GM23338 (cell line): ENCODE measurements at regions not wholly inside any gene's neighbourhood (a gene's known extent, or its start where the extent isn't known, plus 50 kb on each side); places are given as distances from the start of the nearest gene placed in this dataset.
A peak's percentile ranks its signal among the peaks of the same experiment; 100 is the strongest.

Experiments used
- ATAC-seq: fragments of 200-7000 bp; cut with Tn5 transposase; 3 replicates; pipeline ENCODE4 v1.9.1; 2020
- DNase-seq: peaks from one replicate; pipeline ENCODE4 v3.0.0-alpha.2; 2015; ENCODE audit warnings: low spot score
- H2AFZ ChIP-seq: fragments of 200-600 bp; sonication (generic); 2 replicates; pipeline ENCODE4 v1.8.0; 2016; ENCODE audit warnings: antibody characterized with exemption, mild to moderate bottlenecking, moderate library complexity
- H3F3A ChIP-seq: fragments of 200-600 bp; sonication (generic); replicated peaks from 2 replicates; pipeline ENCODE4 v1.8.0; 2017; ENCODE audit warnings: antibody characterized with exemption, mixed run types, low read depth
- H3K27ac ChIP-seq: fragments of 200-600 bp; sonication (generic); 2 replicates; pipeline ENCODE4 v1.6.1; 2016; ENCODE audit warnings: low read depth
- H3K27me3 ChIP-seq: fragments of 200-600 bp; sonication (generic); 2 replicates; pipeline ENCODE4 v1.8.0; 2016; ENCODE audit warnings: mild to moderate bottlenecking, mixed run types, moderate library complexity; ENCODE audit not compliant: insufficient read depth
- H3K36me3 ChIP-seq: fragments of 200-600 bp; sonication (generic); 2 replicates; pipeline ENCODE4 v1.8.0; 2016; ENCODE audit warnings: mild to moderate bottlenecking; ENCODE audit not compliant: insufficient read depth
- H3K4me1 ChIP-seq: fragments of 200-600 bp; sonication (generic); 2 replicates; pipeline ENCODE4 v1.8.0; 2016; ENCODE audit warnings: mild to moderate bottlenecking, moderate library complexity; ENCODE audit not compliant: insufficient read depth
- H3K4me2 ChIP-seq: fragments of 200-600 bp; sonication (generic); 2 replicates; pipeline ENCODE4 v1.7.1; 2017; ENCODE audit warnings: mixed run types
- H3K4me3 ChIP-seq: fragments of 200-600 bp; sonication (generic); 2 replicates; pipeline ENCODE4 v1.6.1; 2016; ENCODE audit warnings: mixed run types
- H3K79me2 ChIP-seq: fragments of 200-600 bp; sonication (generic); replicated peaks from 2 replicates; pipeline ENCODE4 v1.8.0; 2017; ENCODE audit warnings: mild to moderate bottlenecking; ENCODE audit not compliant: insufficient read depth
- H3K9me2 ChIP-seq: fragments of 200-600 bp; sonication (generic); 2 replicates; pipeline ENCODE4 v1.8.0; 2017; ENCODE audit not compliant: insufficient read depth
- H4K20me1 ChIP-seq: fragments of 200-600 bp; sonication (generic); replicated peaks from 2 replicates; pipeline ENCODE4 v1.8.0; 2017; ENCODE audit warnings: mild to moderate bottlenecking; ENCODE audit not compliant: insufficient read depth
- H3K27ac Mint-ChIP-seq: 2 replicates; pipeline ENCODE4 v1.8.0; 2020; ENCODE audit warnings: inconsistent platforms, mild to moderate bottlenecking, moderate library complexity, mixed read lengths
- H3K27me3 Mint-ChIP-seq: 3 replicates; pipeline ENCODE4 v1.8.0; 2022; ENCODE audit warnings: low read depth, mild to moderate bottlenecking, moderate library complexity, mixed read lengths, inconsistent platforms; ENCODE audit not compliant: insufficient read depth, poor library complexity
- H3K36me3 Mint-ChIP-seq: 3 replicates; pipeline ENCODE4 v1.8.0; 2021; ENCODE audit warnings: low read depth, mild to moderate bottlenecking, inconsistent platforms, moderate library complexity, mixed read lengths
- H3K4me1 Mint-ChIP-seq: 3 replicates; pipeline ENCODE4 v1.8.0; 2020; ENCODE audit warnings: mild to moderate bottlenecking, inconsistent platforms, mixed read lengths
- H3K4me3 Mint-ChIP-seq: 3 replicates; pipeline ENCODE4 v1.8.0; 2021; ENCODE audit warnings: moderate library complexity, mild to moderate bottlenecking, inconsistent platforms, mixed read lengths
- H3K9me3 Mint-ChIP-seq: 3 replicates; pipeline ENCODE4 v1.8.0; 2020; ENCODE audit warnings: moderate library complexity, mild to moderate bottlenecking, inconsistent platforms, mixed read lengths
- CTCF ChIP-seq, 2 experiments: fragments of 200-600 bp in 1 of 2; sonication (generic) in 1 of 2; conservative IDR thresholded peaks; 2 replicates each; pipeline versions ENCODE4 v1.5.1 to v1.6.1; 2016 to 2017; ENCODE audit warnings: antibody characterized with exemption in 2 of 2, low read depth in 2 of 2, mild to moderate bottlenecking in 2 of 2, moderate library complexity in 1 of 2
- ETS1 ChIP-seq: IDR thresholded peaks from 2 replicates; pipeline ENCODE4 v1.6.1; 2016; ENCODE audit warnings: antibody characterized with exemption
- EZH2phosphoT487 ChIP-seq: fragments of 200-600 bp; sonication (generic); IDR thresholded peaks from one replicate; pipeline ENCODE4 v1.8.1; 2018; ENCODE audit warnings: antibody characterized with exemption; ENCODE audit not compliant: unreplicated experiment
- JUNB ChIP-seq: IDR thresholded peaks from one replicate; pipeline ENCODE4 v1.6.1; 2016; ENCODE audit warnings: antibody characterized with exemption; ENCODE audit not compliant: unreplicated experiment
- POLR2AphosphoS5 ChIP-seq: IDR thresholded peaks from 2 replicates; pipeline ENCODE4 v1.6.1; 2016; ENCODE audit warnings: antibody characterized with exemption, low read depth
- REST ChIP-seq: IDR thresholded peaks from one replicate; pipeline ENCODE4 v1.6.1; 2018; ENCODE audit warnings: antibody characterized with exemption; ENCODE audit not compliant: unreplicated experiment
- STAT1 ChIP-seq: IDR thresholded peaks from one replicate; pipeline ENCODE4 v1.6.1; 2016; ENCODE audit warnings: antibody characterized with exemption; ENCODE audit not compliant: unreplicated experiment
- ZNF114 ChIP-seq: fragments of 250-450 bp; sonication (Bioruptor Pico); IDR thresholded peaks from 2 replicates; pipeline ENCODE4 v1.5.0; 2020; ENCODE audit warnings: mild to moderate bottlenecking, moderate library complexity
- ZNF331 ChIP-seq: fragments of 250-450 bp; sonication (Bioruptor Pico); IDR thresholded peaks from 2 replicates; pipeline ENCODE4 v1.5.0; 2020; ENCODE audit warnings: low read depth, mild to moderate bottlenecking, moderate library complexity
- ZNF462 ChIP-seq: fragments of 250-450 bp; sonication (Bioruptor Pico); IDR thresholded peaks from 2 replicates; pipeline ENCODE4 v1.5.0; 2020; ENCODE audit warnings: mild to moderate bottlenecking, moderate library complexity

- no peak for ATAC-seq
- Histone ChIP-seq H3K4me1 (no peaks in the 10 kb centered on the region), H3K79me2 (no peaks in the 10 kb centered on the region), H4K20me1 (no peaks in the 10 kb centered on the region), H3K27me3 (no peaks in the 10 kb centered on the region), H2AFZ (peak overlapping the region; percentile 18; the same call in 1 of the 2 replicates), H3K4me2 (no peak overlapping the region), H3K27ac (no peak overlapping the region), H3K36me3 (peaks cover 1% of the 10 kb centered on the region; the same call in 1 of the 2 replicates), H3K9me2 (0 out of 2 replicates have a peak, but pooled peaks cover 8% of the 10 kb centered on the region), H3F3A (no peaks in the 10 kb centered on the region), H3K4me3 (no peak overlapping the region)
- H3K27ac Mint-ChIP-seq, result no peak overlapping the region
- H3K27me3 Mint-ChIP-seq, result peaks cover 7% of the 10 kb centered on the region
- no peaks in the 10 kb centered on the region for H3K4me1 Mint-ChIP-seq
- H3K36me3 Mint-ChIP-seq, result peaks cover 6% of the 10 kb centered on the region; the same call in 2 of the 3 replicates
- no peak for TF ChIP-seq JUNB
- no peak for TF ChIP-seq ZNF462
- TF ChIP-seq POLR2AphosphoS5, result no peak
- TF ChIP-seq CTCF (conservative IDR thresholded peaks at IDR 0.05; ENCODE audit: low read depth in 2 of 2), result no peak
- no peak for TF ChIP-seq ZNF114 (CRISPR knock-in tag)
- no peak for TF ChIP-seq STAT1
- no peak for TF ChIP-seq ZNF331 (CRISPR knock-in tag)
- TF ChIP-seq EZH2phosphoT487, result no peak
- TF ChIP-seq REST, result no peak
- TF ChIP-seq ETS1, result no peak
- no peak for DNase-seq
- peaks cover 15% of the 10 kb centered on the region for H3K9me3 Mint-ChIP-seq
- no peak overlapping the region for H3K4me3 Mint-ChIP-seq
These were observed 438.8 kb upstream of the OLFM3 start for GRCh38 chr1:102435483-102435882.
